HG03565 (cell line): ENCODE measurements at regions not wholly inside any gene's neighbourhood (a gene's known extent, or its start where the extent isn't known, plus 50 kb on each side); places are given as distances from the start of the nearest gene placed in this dataset.
A peak's percentile ranks its signal among the peaks of the same experiment; 100 is the strongest.

Experiments
- ATAC-seq: cut with Tn5 transposase; IDR thresholded peaks from one replicate; pipeline ENCODE4 v1.9.1; 2021; ENCODE audit warnings: mild to moderate bottlenecking, moderate library complexity; ENCODE audit not compliant: unreplicated experiment

- ATAC-seq, result no peak
Observed at GRCh38 chr5:23257656-23258055, 249.8 kb upstream of the PRDM9 start.

- no peak for ATAC-seq
Observed at GRCh38 chr5:23253621-23254198, 253.7 kb upstream of the PRDM9 start.

- no peak for ATAC-seq
Observed at GRCh38 chr5:23242891-23243290, 264.5 kb upstream of the PRDM9 start.

- ATAC-seq, result no peak
Observed at GRCh38 chr5:23235246-23235645, 272.2 kb upstream of the PRDM9 start.

GRCh38 chr5:23234197-23234596 is 273.2 kb upstream of the PRDM9 start:
- ATAC-seq, result no peak

GRCh38 chr5:23223846-23224245 is 283.6 kb upstream of the PRDM9 start:
- ATAC-seq, result no peak

GRCh38 chr5:23221831-23222230 is 285.6 kb upstream of the PRDM9 start:
- ATAC-seq, result no peak

GRCh38 chr5:23217159-23217558 is 290.2 kb upstream of the PRDM9 start:
- no peak for ATAC-seq

- no peak for ATAC-seq
Observed at GRCh38 chr5:23216345-23216744, 291.1 kb upstream of the PRDM9 start.

- ATAC-seq, result peak; percentile 95
Observed at GRCh38 chr5:23208959-23209431, 298.4 kb upstream of the PRDM9 start.

- ATAC-seq, result no peak
Observed at GRCh38 chr5:23204111-23204510, 303.3 kb upstream of the PRDM9 start.

GRCh38 chr5:23169660-23170416 is 316.7 kb upstream of the CDH12 start:
- ATAC-seq, result no peak

GRCh38 chr5:23164971-23165370 is 311.8 kb upstream of the CDH12 start:
- ATAC-seq, result no peak

GRCh38 chr5:23158179-23158578 is 305.0 kb upstream of the CDH12 start:
- ATAC-seq, result no peak

- no peak for ATAC-seq
Observed at GRCh38 chr5:23157716-23158115, 304.6 kb upstream of the CDH12 start.

GRCh38 chr5:23157169-23157568 is 304.0 kb upstream of the CDH12 start:
- ATAC-seq, result no peak

- no peak for ATAC-seq
Observed at GRCh38 chr5:23147625-23148024, 294.5 kb upstream of the CDH12 start.

- ATAC-seq, result no peak
Observed at GRCh38 chr5:23146183-23146582, 293.0 kb upstream of the CDH12 start.

- peak; percentile 93 for ATAC-seq
Observed at GRCh38 chr5:23139338-23140171, 286.4 kb upstream of the CDH12 start.

- ATAC-seq, result no peak
Observed at GRCh38 chr5:23136958-23137357, 283.8 kb upstream of the CDH12 start.

GRCh38 chr5:23132231-23132630 is 279.1 kb upstream of the CDH12 start:
- no peak for ATAC-seq

- no peak for ATAC-seq
Observed at GRCh38 chr5:23112237-23112636, 259.1 kb upstream of the CDH12 start.
